ENCODE measurements at regions not wholly inside any gene's neighbourhood (a gene's known extent, or its start where the extent isn't known, plus 50 kb on each side); places are given as distances from the start of the nearest gene placed in this dataset.

- Histone ChIP-seq H3K9me3 (ENCODE audit: control insufficient read depth, insufficient read depth, low read depth, low read length) (no peaks in the 10 kb centered on the region), H3K4me3 (ENCODE audit: low read depth, low read length) (no peak overlapping the region), H3K27ac (ENCODE audit: extremely low read depth, low read depth, low read length) (no peak overlapping the region), H3K36me3 (ENCODE audit: control insufficient read depth in 2 of 2, insufficient read depth in 1 of 2, low read length in 2 of 2) (no peaks in the 10 kb centered on the region), H3K4me1 (ENCODE audit: control insufficient read depth, insufficient read depth, low read length) (no peaks in the 10 kb centered on the region)
- POLR2A ChIA-PET = no interaction called here
- no peak for TF ChIP-seq ZNF843 (tag by site-specific recombination; IDR thresholded peaks at IDR 0.05)
- TF ChIP-seq KLF8 (tag by site-specific recombination; IDR thresholded peaks at IDR 0.05) = no peak
- TF ChIP-seq ZNF549 (tag by site-specific recombination; IDR thresholded peaks at IDR 0.05) = no peak
- TF ChIP-seq ZNF585B (tag by site-specific recombination; IDR thresholded peaks at IDR 0.05) = no peak
- no peak for TF ChIP-seq ZNF26 (tag by site-specific recombination; IDR thresholded peaks at IDR 0.05)
- no peak for TF ChIP-seq ZNF138 (tag by site-specific recombination; IDR thresholded peaks at IDR 0.05; ENCODE audit: borderline replicate concordance)
- TF ChIP-seq ZNF114 (tag by site-specific recombination; IDR thresholded peaks at IDR 0.05) = no peak
- no peak for TF ChIP-seq ZNF76 (tag by site-specific recombination; IDR thresholded peaks at IDR 0.05; ENCODE audit: borderline replicate concordance, low read depth)
- no peak for TF ChIP-seq RBAK (tag by site-specific recombination; IDR thresholded peaks at IDR 0.05)
- TF ChIP-seq ZNF621 (tag by site-specific recombination; IDR thresholded peaks at IDR 0.05) = no peak
- no peak for TF ChIP-seq ZNF529 (tag by site-specific recombination; IDR thresholded peaks at IDR 0.05; ENCODE audit: insufficient replicate concordance)
- no peak for TF ChIP-seq ZNF24 (tag by site-specific recombination; IDR thresholded peaks at IDR 0.05)
- TF ChIP-seq ZNF777 (tag by site-specific recombination; IDR thresholded peaks at IDR 0.05; ENCODE audit: borderline replicate concordance) = no peak
- TF ChIP-seq ZNF596 (tag by site-specific recombination; IDR thresholded peaks at IDR 0.05) = no peak
- TF ChIP-seq ZNF133 (tag by site-specific recombination; IDR thresholded peaks at IDR 0.05) = no peak
- TF ChIP-seq ZNF132 (tag by site-specific recombination; IDR thresholded peaks at IDR 0.05; ENCODE audit: borderline replicate concordance) = no peak
- no peak for TF ChIP-seq ZNF639 (tag by site-specific recombination; IDR thresholded peaks at IDR 0.05)
- CTCF ChIA-PET = no interaction called here
Observed at GRCh38 chr13:107473253-107473652, 742.1 kb downstream of the LIG4 start.

- no peaks in the 10 kb centered on the region for H3K36me3 ChIP-seq (ENCODE audit: control insufficient read depth in 2 of 2, insufficient read depth in 1 of 2, low read length in 2 of 2)
- H3K27ac ChIP-seq (ENCODE audit: extremely low read depth, low read depth, low read length) = no peak overlapping the region
- TF ChIP-seq ZNF404 (tag by site-specific recombination; IDR thresholded peaks at IDR 0.05) = no peak
- TF ChIP-seq ZNF155 (tag by site-specific recombination; IDR thresholded peaks at IDR 0.05) = no peak
- TF ChIP-seq ZNF777 (tag by site-specific recombination; IDR thresholded peaks at IDR 0.05; ENCODE audit: borderline replicate concordance) = no peak
- no peak for TF ChIP-seq PRDM10 (tag by site-specific recombination; IDR thresholded peaks at IDR 0.05)
- TF ChIP-seq ZNF837 (tag by site-specific recombination; IDR thresholded peaks at IDR 0.05) = no peak
- TF ChIP-seq ZNF660 (tag by site-specific recombination; IDR thresholded peaks at IDR 0.05) = no peak
- TF ChIP-seq PRDM6 (tag by site-specific recombination; IDR thresholded peaks at IDR 0.05) = no peak
- TF ChIP-seq ZNF530 (tag by site-specific recombination; IDR thresholded peaks at IDR 0.05; ENCODE audit: low read depth) = no peak
- TF ChIP-seq ZNF140 (tag by site-specific recombination; IDR thresholded peaks at IDR 0.05) = no peak
- no peak for TF ChIP-seq MZF1 (tag by site-specific recombination; IDR thresholded peaks at IDR 0.05; ENCODE audit: borderline replicate concordance)
- no peak for TF ChIP-seq ZFHX2 (tag by site-specific recombination; conservative IDR thresholded peaks at IDR 0.05)
- no peak for TF ChIP-seq FEZF1 (tag by site-specific recombination; IDR thresholded peaks at IDR 0.05)
- TF ChIP-seq REPIN1 (tag by site-specific recombination; IDR thresholded peaks at IDR 0.05; ENCODE audit: low read depth) = no peak
- H3K9me3 ChIP-seq (ENCODE audit: control insufficient read depth, insufficient read depth, low read depth, low read length) = no peaks in the 10 kb centered on the region
- no peaks in the 10 kb centered on the region for H3K4me1 ChIP-seq (ENCODE audit: control insufficient read depth, insufficient read depth, low read length)
- POLR2A ChIA-PET = no interaction called here
- H3K4me3 ChIP-seq (ENCODE audit: low read depth, low read length) = no peak overlapping the region
- CTCF ChIA-PET = no interaction called here
Observed at GRCh38 chr13:107466326-107467099, 748.8 kb downstream of the LIG4 start.
